IPS-15b (cell line): ENCODE measurements at regions not wholly inside any gene's neighbourhood (a gene's known extent, or its start where the extent isn't known, plus 50 kb on each side); places are given as distances from the start of the nearest gene placed in this dataset.
"Not testable (repeated sequence)": the region's sequence is repeated elsewhere in the genome, so short reads cannot be mapped to it uniquely, and the experiment has no call there.

Source experiments
- H3K27me3 ChIP-seq: one replicate; pipeline ENCODE4 v1.6.1; 2013; ENCODE audit warnings: low read length; ENCODE audit not compliant: control insufficient read depth, insufficient read depth
- H3K36me3 ChIP-seq: one replicate; pipeline ENCODE4 v1.6.1; 2013; ENCODE audit warnings: low read length; ENCODE audit not compliant: control insufficient read depth, insufficient read depth
- H3K4me1 ChIP-seq: one replicate; pipeline ENCODE4 v1.6.1; 2013; ENCODE audit warnings: mild to moderate bottlenecking, low read length; ENCODE audit not compliant: control insufficient read depth, insufficient read depth
- H3K4me3 ChIP-seq: one replicate; pipeline ENCODE4 v1.5.1; 2013; ENCODE audit warnings: low read depth, low read length
- H3K9ac ChIP-seq: one replicate; pipeline ENCODE4 v1.6.1; 2013; ENCODE audit warnings: low read depth, mild to moderate bottlenecking, low read length
- H3K9me3 ChIP-seq: one replicate; pipeline ENCODE4 v1.6.1; 2013; ENCODE audit warnings: mild to moderate bottlenecking, low read length; ENCODE audit not compliant: control insufficient read depth, insufficient read depth

DNA sequence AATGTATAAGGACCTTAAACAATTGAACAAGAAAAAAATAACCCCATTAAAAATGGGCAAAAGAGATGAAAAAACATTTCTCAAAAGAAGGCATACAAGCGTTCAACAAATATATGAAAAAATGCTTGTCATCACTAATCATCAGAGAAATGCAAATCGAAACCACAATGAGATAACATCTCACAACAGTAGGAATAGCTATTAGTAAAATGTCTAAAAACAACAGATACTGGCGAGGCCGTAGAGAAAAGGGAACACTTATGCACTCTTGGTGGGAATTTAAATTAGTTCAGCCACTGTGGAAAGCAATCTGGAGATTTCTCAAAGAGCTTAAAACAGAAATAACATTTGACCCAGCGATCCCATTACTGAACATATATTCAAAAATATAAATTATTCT lies 769.8 kb upstream of the MGAT4C start:
- H3K4me1 ChIP-seq = no peaks in the 10 kb centered on the region
- H3K9ac ChIP-seq = no peak overlapping the region
- H3K9me3 ChIP-seq = no peaks in the 10 kb centered on the region
- no peaks in the 10 kb centered on the region for H3K27me3 ChIP-seq
- no peak overlapping the region for H3K4me3 ChIP-seq
- no peaks in the 10 kb centered on the region for H3K36me3 ChIP-seq

DNA sequence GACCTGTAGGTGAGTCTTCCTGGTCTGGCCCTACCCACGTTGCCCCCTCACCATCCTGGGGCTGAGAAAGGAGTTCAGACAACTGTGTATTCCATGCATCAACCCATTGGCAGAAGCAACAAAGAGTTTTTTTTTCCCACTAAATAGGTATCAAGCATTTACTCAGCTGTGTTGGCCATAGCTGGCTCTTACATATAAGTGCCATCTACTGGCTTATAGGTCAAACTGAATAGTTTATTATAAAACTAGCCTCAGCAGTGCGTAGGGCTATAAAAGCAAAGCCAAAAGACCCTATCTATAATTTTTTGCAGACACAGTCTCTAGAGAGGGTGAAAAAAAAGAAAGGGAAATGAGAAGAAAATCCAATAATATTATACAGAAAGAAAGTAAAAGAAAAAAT lies 765.2 kb upstream of the MGAT4C start:
- H3K36me3 ChIP-seq = no peaks in the 10 kb centered on the region
- no peak overlapping the region for H3K4me3 ChIP-seq
- H3K9ac ChIP-seq = no peak overlapping the region
- no peaks in the 10 kb centered on the region for H3K27me3 ChIP-seq
- H3K9me3 ChIP-seq = no peaks in the 10 kb centered on the region
- no peaks in the 10 kb centered on the region for H3K4me1 ChIP-seq

- Histone ChIP-seq H3K4me3 (no peak overlapping the region), H3K9me3 (no peaks in the 10 kb centered on the region), H3K27me3 (no peaks in the 10 kb centered on the region), H3K9ac (no peak overlapping the region), H3K4me1 (no peaks in the 10 kb centered on the region), H3K36me3 (no peaks in the 10 kb centered on the region)
Measured at GRCh38 chr12:87020071-87020470, 763.9 kb upstream of the MGAT4C start.

- no peaks in the 10 kb centered on the region for H3K27me3 ChIP-seq
- no peaks in the 10 kb centered on the region for H3K4me1 ChIP-seq
- H3K4me3 ChIP-seq = no peak overlapping the region
- H3K9me3 ChIP-seq = no peaks in the 10 kb centered on the region
- H3K9ac ChIP-seq = no peak overlapping the region
- H3K36me3 ChIP-seq = no peaks in the 10 kb centered on the region
Measured at GRCh38 chr12:87015352-87015751, 759.2 kb upstream of the MGAT4C start.

- H3K4me1 ChIP-seq = no peaks in the 10 kb centered on the region
- H3K9me3 ChIP-seq = no peaks in the 10 kb centered on the region
- H3K36me3 ChIP-seq = no peaks in the 10 kb centered on the region
- H3K9ac ChIP-seq = no peak overlapping the region
- no peaks in the 10 kb centered on the region for H3K27me3 ChIP-seq
- H3K4me3 ChIP-seq = no peak overlapping the region
Measured at GRCh38 chr12:87008785-87009384, 752.7 kb upstream of the MGAT4C start.

- no peaks in the 10 kb centered on the region for H3K36me3 ChIP-seq
- H3K4me1 ChIP-seq = no peaks in the 10 kb centered on the region
- H3K27me3 ChIP-seq = no peaks in the 10 kb centered on the region
- H3K9ac ChIP-seq = no peak overlapping the region
- peaks cover 6% of the 10 kb centered on the region for H3K9me3 ChIP-seq
- no peak overlapping the region for H3K4me3 ChIP-seq
Measured at GRCh38 chr12:87001102-87001501, 744.9 kb upstream of the MGAT4C start.

GRCh38 chr12:86985298-86985697 lies 729.1 kb upstream of the MGAT4C start:
- H3K9me3 ChIP-seq = no peaks in the 10 kb centered on the region
- H3K4me3 ChIP-seq = no peak overlapping the region
- H3K4me1 ChIP-seq = no peaks in the 10 kb centered on the region
- H3K27me3 ChIP-seq = no peaks in the 10 kb centered on the region
- H3K36me3 ChIP-seq = no peaks in the 10 kb centered on the region
- no peak overlapping the region for H3K9ac ChIP-seq

GRCh38 chr12:86970595-86970994 lies 714.4 kb upstream of the MGAT4C start:
- not testable (repeated sequence) for H3K9me3 ChIP-seq, H3K36me3 ChIP-seq, H3K9ac ChIP-seq, H3K4me3 ChIP-seq, H3K27me3 ChIP-seq, H3K4me1 ChIP-seq

GRCh38 chr12:86959766-86960458 lies 703.7 kb upstream of the MGAT4C start:
- H3K27me3 ChIP-seq = no peaks in the 10 kb centered on the region
- H3K9me3 ChIP-seq = no peaks in the 10 kb centered on the region
- H3K36me3 ChIP-seq = peaks cover 7% of the 10 kb centered on the region
- no peak overlapping the region for H3K4me3 ChIP-seq
- no peaks in the 10 kb centered on the region for H3K4me1 ChIP-seq
- H3K9ac ChIP-seq = no peak overlapping the region

GRCh38 chr12:86950444-86950843 lies 694.3 kb upstream of the MGAT4C start:
- Histone ChIP-seq H3K36me3 (no peaks in the 10 kb centered on the region), H3K9ac (no peak overlapping the region), H3K4me1 (peaks cover 8% of the 10 kb centered on the region), H3K4me3 (no peak overlapping the region), H3K27me3 (no peaks in the 10 kb centered on the region), H3K9me3 (no peaks in the 10 kb centered on the region)

DNA sequence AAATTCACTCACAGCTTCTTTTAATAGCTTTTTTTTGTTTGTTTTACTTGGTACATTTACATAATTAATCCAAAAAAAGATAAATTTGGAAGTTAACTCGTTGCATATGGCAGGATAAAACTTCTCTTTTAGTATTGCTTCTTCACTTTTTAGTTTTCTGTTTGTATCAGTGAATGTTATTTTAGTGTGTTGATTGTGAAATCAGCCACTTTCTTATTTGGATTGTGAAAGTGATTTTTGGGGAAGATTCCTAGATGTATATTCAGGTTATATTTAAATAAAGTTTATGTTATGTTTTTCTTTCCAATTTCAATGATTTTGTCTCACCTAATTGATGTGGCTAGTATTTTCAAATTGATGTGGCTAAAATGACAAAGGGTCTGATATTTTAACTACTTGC lies 693.9 kb upstream of the MGAT4C start:
- Histone ChIP-seq H3K4me3 (no peak overlapping the region), H3K27me3 (no peaks in the 10 kb centered on the region), H3K4me1 (peaks cover 8% of the 10 kb centered on the region), H3K9me3 (no peaks in the 10 kb centered on the region), H3K9ac (no peak overlapping the region), H3K36me3 (no peaks in the 10 kb centered on the region)

DNA sequence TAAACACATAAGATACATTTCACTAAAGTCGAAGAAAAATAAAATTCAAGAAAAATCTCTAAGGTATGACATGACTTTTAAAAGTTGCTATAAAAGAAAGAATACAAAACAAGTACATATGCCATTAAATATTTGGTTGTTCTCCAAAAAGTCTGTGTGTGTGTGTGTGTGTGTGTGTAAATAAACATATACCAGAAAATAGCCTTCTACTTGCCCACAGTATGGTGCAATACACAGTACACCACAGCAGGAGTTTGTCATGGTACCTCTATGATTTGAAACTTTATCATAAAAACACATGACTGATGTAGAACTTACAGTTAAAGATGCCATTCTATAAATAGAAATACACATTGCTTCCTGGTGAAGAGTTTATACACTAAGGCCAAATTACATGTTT lies 692.7 kb upstream of the MGAT4C start:
- Histone ChIP-seq H3K9me3 (no peaks in the 10 kb centered on the region), H3K27me3 (no peaks in the 10 kb centered on the region), H3K4me3 (no peak overlapping the region), H3K4me1 (peaks cover 8% of the 10 kb centered on the region), H3K9ac (no peak overlapping the region), H3K36me3 (no peaks in the 10 kb centered on the region)
